Smooth muscle cell (in vitro differentiated cells): ENCODE measurements at regions not wholly inside any gene's neighbourhood (a gene's known extent, or its start where the extent isn't known, plus 50 kb on each side); places are given as distances from the start of the nearest gene placed in this dataset.

Experiments used
- DNase-seq: peaks from one replicate; lab custom pipeline; 2025; ENCODE audit not compliant: unreplicated experiment; lab: John Stamatoyannopoulos, UW
- H2AFZ ChIP-seq: fragments of 200-600 bp; sonication (generic); 2 replicates; pipeline ENCODE4 v1.6.0; 2016; ENCODE audit warnings: antibody characterized with exemption, low read depth, mild to moderate bottlenecking
- H3F3A ChIP-seq: fragments of 200-600 bp; sonication (generic); 2 replicates; pipeline ENCODE4 v1.6.0; 2017; ENCODE audit warnings: antibody characterized with exemption, low read depth
- H3K27ac ChIP-seq: fragments of 200-600 bp; sonication (generic); 2 replicates; pipeline ENCODE4 v1.5.1; 2016; ENCODE audit warnings: low read depth, mild to moderate bottlenecking
- H3K27me3 ChIP-seq: fragments of 200-600 bp; sonication (generic); 2 replicates; pipeline ENCODE4 v1.6.1; 2016; ENCODE audit warnings: low read depth, mild to moderate bottlenecking
- H3K36me3 ChIP-seq: fragments of 200-600 bp; sonication (generic); 2 replicates; pipeline ENCODE4 v1.5.1; 2016; ENCODE audit warnings: low read depth
- H3K4me1 ChIP-seq: fragments of 200-600 bp; sonication (generic); 2 replicates; pipeline ENCODE4 v1.5.1; 2016; ENCODE audit warnings: low read depth
- H3K4me2 ChIP-seq: fragments of 200-600 bp; sonication (generic); 2 replicates; pipeline ENCODE4 v1.6.0; 2016; ENCODE audit warnings: mild to moderate bottlenecking
- H3K4me3 ChIP-seq: fragments of 200-600 bp; sonication (generic); 2 replicates; pipeline ENCODE4 v1.5.1; 2016; ENCODE audit warnings: mild to moderate bottlenecking
- H3K79me2 ChIP-seq: fragments of 200-600 bp; sonication (generic); 2 replicates; pipeline ENCODE4 v1.6.0; 2016; ENCODE audit warnings: low read depth, mild to moderate bottlenecking
- H3K9ac ChIP-seq: fragments of 200-600 bp; sonication (generic); 2 replicates; pipeline ENCODE4 v1.6.0; 2016; ENCODE audit warnings: low read depth
- H3K9me3 ChIP-seq: fragments of 200-600 bp; sonication (generic); replicated peaks from 2 replicates; pipeline ENCODE4 v1.5.1; 2016; ENCODE audit warnings: low read depth
- H4K20me1 ChIP-seq: fragments of 200-600 bp; sonication (generic); 2 replicates; pipeline ENCODE4 v1.6.0; 2016; ENCODE audit warnings: low read depth
- CTCF ChIP-seq: fragments of 200-600 bp; sonication (generic); IDR thresholded peaks from 2 replicates; pipeline ENCODE4 v1.5.1; 2017; ENCODE audit warnings: borderline replicate concordance, mild to moderate bottlenecking, antibody characterized with exemption; ENCODE audit not compliant: insufficient read depth, poor library complexity, severe bottlenecking
- WGBS: methylation state at CpG from one replicate; pipeline ENCODE4 v1.1.7; 2016; ENCODE audit warnings: low lambda C conversion rate; 5-methylcytosine and 5-hydroxymethylcytosine counted together

DNA sequence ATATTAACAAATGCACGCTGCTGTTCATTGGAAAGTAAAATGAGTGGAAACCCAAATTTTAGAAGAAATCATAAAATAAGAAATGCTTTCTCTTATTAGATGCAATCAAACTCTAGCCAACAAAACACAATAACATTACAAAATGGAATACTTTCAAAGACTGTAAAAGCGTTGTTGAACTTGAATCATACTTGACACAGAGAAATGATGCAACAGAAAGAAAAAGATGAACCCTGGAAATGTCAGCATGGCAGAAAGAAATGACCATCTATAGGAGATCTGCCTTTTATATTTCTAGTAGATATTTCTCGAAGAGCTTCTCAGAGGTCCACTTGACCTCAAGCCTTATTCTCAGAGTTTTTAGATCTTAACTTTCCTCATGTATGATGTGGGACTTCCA lies 170.6 kb upstream of the MEIS1 start:
- Histone ChIP-seq H3K9ac (no peak overlapping the region), H2AFZ (no peak overlapping the region), H3F3A (no peaks in the 10 kb centered on the region), H3K9me3 (no peaks in the 10 kb centered on the region), H3K4me3 (no peak overlapping the region), H3K27me3 (no peaks in the 10 kb centered on the region), H3K79me2 (no peaks in the 10 kb centered on the region), H4K20me1 (no peaks in the 10 kb centered on the region), H3K27ac (no peak overlapping the region), H3K36me3 (no peaks in the 10 kb centered on the region), H3K4me1 (no peaks in the 10 kb centered on the region), H3K4me2 (no peak overlapping the region)
- no peak for TF ChIP-seq CTCF
- DNase-seq: no peak
- 93% methylated on average over 3 of the region's 3 CpGs for WGBS

GRCh38 chr2:66255867-66256266 lies 179.1 kb upstream of the MEIS1 start:
- no peaks in the 10 kb centered on the region for H3K4me1 ChIP-seq
- TF ChIP-seq CTCF: no peak
- no peaks in the 10 kb centered on the region for H3K79me2 ChIP-seq
- no peaks in the 10 kb centered on the region for H3F3A ChIP-seq
- H3K9me3 ChIP-seq: no peaks in the 10 kb centered on the region
- no peak overlapping the region for H3K4me3 ChIP-seq
- H3K27ac ChIP-seq: no peak overlapping the region
- H3K36me3 ChIP-seq: no peaks in the 10 kb centered on the region
- no peaks in the 10 kb centered on the region for H3K27me3 ChIP-seq
- H3K9ac ChIP-seq: no peak overlapping the region
- no peak overlapping the region for H3K4me2 ChIP-seq
- H2AFZ ChIP-seq: no peak overlapping the region
- H4K20me1 ChIP-seq: no peaks in the 10 kb centered on the region
- DNase-seq: no peak
- 29% methylated on average over 3 of the region's 3 CpGs for WGBS

DNA sequence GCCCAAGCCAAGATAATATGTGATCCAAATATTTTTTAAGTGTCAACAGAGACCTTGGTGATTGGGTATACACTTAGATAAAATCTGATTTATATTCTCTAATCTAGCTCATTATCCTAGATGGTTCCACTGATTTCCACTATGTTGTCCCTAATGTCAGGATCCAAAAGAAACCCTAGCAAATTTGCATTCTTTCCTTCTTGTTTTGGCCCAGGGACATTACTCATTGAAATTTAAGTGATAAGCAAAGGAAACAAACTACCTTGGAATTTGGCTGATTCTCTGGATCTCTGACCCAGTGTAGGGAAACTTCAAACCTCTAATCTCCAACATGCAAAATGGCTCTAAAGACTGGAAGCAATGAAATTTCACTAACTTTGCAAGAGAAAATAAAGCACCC lies 179.8 kb upstream of the MEIS1 start:
- Histone ChIP-seq H3K36me3 (no peaks in the 10 kb centered on the region), H3K79me2 (no peaks in the 10 kb centered on the region), H3K4me1 (no peaks in the 10 kb centered on the region), H3K4me2 (no peak overlapping the region), H3K27me3 (no peaks in the 10 kb centered on the region), H3K27ac (no peak overlapping the region), H3K9ac (no peak overlapping the region), H3K9me3 (no peaks in the 10 kb centered on the region), H2AFZ (no peak overlapping the region), H4K20me1 (no peaks in the 10 kb centered on the region), H3K4me3 (no peak overlapping the region), H3F3A (no peaks in the 10 kb centered on the region)
- TF ChIP-seq CTCF: no peak
- no peak for DNase-seq

DNA sequence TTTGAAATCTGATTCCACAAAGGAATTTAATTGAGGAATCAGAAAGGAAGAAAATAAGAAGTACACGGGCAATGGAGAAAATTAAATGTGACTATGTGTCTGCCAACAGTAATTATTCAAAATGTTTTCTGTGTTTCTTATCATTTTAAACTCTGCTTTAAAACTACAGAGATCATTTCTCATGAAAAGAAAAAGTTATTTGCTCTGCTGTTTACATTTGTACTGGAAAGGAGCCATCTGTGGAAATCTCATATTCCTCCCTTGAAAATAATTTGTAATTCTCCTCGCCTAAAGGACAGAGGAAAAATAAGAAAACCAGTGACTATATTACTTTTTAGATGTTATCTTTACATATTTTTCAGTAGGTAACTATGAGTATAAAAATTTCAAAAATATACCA lies 181.9 kb upstream of the MEIS1 start:
- H3K4me1 ChIP-seq: no peaks in the 10 kb centered on the region
- TF ChIP-seq CTCF: no peak
- WGBS: 96% methylated on average over 2 of the region's 2 CpGs
- H3K9me3 ChIP-seq: no peaks in the 10 kb centered on the region
- H3F3A ChIP-seq: no peaks in the 10 kb centered on the region
- H2AFZ ChIP-seq: no peak overlapping the region
- no peak overlapping the region for H3K4me3 ChIP-seq
- H3K27ac ChIP-seq: no peak overlapping the region
- H4K20me1 ChIP-seq: no peaks in the 10 kb centered on the region
- no peaks in the 10 kb centered on the region for H3K27me3 ChIP-seq
- no peak overlapping the region for H3K4me2 ChIP-seq
- H3K79me2 ChIP-seq: no peaks in the 10 kb centered on the region
- no peaks in the 10 kb centered on the region for H3K36me3 ChIP-seq
- no peak for DNase-seq
- no peak overlapping the region for H3K9ac ChIP-seq
